Fibroblast of lung (primary cell): ENCODE measurements at regions not wholly inside any gene's neighbourhood (a gene's known extent, or its start where the extent isn't known, plus 50 kb on each side); places are given as distances from the start of the nearest gene placed in this dataset.

Source experiments
- CTCF ChIP-seq, 2 donors: IDR thresholded peaks in 1 of 2; conservative IDR thresholded peaks in 1 of 2; 1 replicate in 1 of 2; 2 replicates in 1 of 2; pipeline ENCODE4 v1.5.1; 2011 to 2012; ENCODE audit warnings: low read length in 2 of 2, control low read depth in 1 of 2, inconsistent platforms in 1 of 2, low read depth in 1 of 2, mild to moderate bottlenecking in 1 of 2
- EZH2 ChIP-seq: IDR thresholded peaks from 2 replicates; pipeline ENCODE4 v1.5.1; 2012; ENCODE audit warnings: low read length, control low read depth, mild to moderate bottlenecking; ENCODE audit errors: missing control alignments

GRCh38 chr14:57052705-57053302 is 215.9 kb downstream of the EXOC5 start:
- TF ChIP-seq EZH2, result no peak
- no peak for TF ChIP-seq CTCF (conservative IDR thresholded peaks at IDR 0.05 in 1 of 2, IDR thresholded peaks at IDR 0.05 in 1 of 2; ENCODE audit: low read depth in 1 of 2, low read length in 2 of 2)
